Activated naive CD8-positive, alpha-beta T cell treated with anti-CD3 and anti-CD28 coated beads, Interleukin-2, amount 50 U/mL, for 16 hours (primary cell): ENCODE measurements at regions not wholly inside any gene's neighbourhood (a gene's known extent, or its start where the extent isn't known, plus 50 kb on each side); places are given as distances from the start of the nearest gene placed in this dataset.

Experiments used
- DNase-seq: peaks from one replicate; pipeline ENCODE4 v3.0.0-alpha.2; 2020; ENCODE audit warnings: low read depth, low spot score

GRCh38 chr12:68102731-68103130 lies 56.8 kb downstream of the IFNG start:
- no peak for DNase-seq

GRCh38 chr12:68102163-68102562 lies 57.4 kb downstream of the IFNG start:
- DNase-seq, result no peak

DNA sequence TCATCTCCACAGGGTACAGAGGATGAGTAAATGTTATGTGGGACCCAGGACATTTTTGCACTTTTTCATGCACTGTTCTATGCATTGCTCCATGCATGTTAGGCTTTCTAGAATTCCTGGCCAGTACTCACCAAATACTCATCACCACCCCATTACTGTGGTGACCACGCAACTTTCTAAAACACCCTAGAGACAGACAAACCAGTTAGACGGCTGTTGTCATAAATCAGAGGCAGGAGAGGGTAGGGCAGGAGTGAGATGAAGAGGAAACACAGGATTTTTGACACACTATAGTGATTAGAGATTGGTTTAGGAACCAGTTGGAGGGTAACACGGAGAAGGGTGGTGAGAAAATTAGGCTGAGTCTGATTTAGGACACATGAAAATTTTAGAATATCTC lies 59.3 kb downstream of the IFNG start:
- no peak for DNase-seq

DNA sequence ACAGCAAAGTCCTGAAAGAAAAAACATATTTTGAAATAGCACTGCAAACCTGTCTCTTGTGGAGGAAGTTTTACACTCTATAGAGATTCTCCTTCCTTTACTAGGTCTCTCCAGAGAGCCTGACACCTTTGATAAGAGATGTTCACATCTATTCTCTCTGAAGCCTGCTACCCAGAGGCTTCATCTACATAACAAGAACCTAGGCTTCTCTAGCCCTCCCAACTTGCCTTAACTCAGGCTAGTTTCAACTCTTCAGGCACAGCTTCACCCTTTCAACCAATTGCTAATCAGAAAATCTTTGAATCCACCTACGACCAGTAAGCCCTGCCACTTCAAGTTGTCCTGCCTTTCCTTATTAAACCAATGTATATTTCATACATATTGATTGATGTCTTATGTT lies 60.6 kb downstream of the IFNG start:
- no peak for DNase-seq

DNA sequence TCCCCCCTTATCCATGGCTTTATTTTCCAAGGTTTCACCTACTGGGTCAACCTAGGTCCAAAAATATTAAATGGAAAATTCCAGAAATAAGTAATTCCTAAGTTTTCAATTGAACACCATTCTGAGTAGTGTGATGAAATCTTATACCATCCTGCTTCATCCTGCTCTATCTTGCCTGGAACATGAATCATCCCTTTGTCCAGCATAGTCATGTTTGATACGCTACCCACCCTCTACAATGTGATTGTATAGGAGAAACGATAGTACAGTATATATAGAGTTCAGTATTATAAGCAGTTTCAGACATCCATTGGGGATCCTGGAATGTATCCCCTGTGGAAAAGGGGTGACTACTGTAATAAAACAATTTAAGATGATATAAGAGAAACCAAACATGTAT lies 62.2 kb downstream of the IFNG start:
- DNase-seq, result no peak

- DNase-seq, result no peak
These were observed 64.7 kb downstream of the IFNG start for GRCh38 chr12:68094645-68095395.

DNA sequence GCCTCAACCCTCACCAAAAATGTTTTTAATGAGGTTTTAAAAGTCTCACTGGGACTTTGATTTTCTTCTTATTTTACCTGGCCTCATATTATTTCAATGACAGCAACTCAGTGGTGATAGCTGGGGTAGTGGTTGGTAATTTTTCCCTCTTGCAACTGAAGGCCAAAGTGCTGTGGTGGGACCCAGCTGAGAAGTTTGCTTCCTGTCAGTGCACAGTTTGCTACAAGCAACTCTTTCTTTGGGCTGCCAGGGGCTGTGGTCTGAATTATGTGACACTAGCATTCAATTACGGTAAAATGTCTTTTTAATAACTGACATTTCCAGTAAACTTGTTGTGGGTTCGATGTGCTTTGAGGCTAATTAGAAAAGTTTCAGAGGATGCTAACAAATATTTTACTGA lies 65.3 kb downstream of the IFNG start:
- no peak for DNase-seq

DNA sequence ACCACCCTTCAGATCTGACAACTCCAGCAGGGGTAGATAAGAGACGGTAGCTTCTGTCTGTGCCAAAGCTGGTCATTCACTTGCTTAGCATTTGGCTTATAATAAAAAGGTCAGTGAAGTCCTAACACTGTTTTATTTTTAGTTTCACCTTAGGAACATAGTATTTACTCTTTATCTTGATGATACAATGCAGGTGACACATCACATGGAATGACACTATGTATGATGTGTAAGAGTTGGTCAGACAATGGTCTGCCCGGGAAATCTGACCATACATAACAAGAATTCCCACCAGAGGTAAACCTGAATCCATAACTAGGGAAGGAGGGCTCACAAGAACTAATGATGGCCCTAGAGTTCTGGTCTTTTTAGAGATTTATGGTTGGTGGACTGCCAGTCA lies 66.6 kb downstream of the IFNG start:
- no peak for DNase-seq

GRCh38 chr12:68089101-68089500 lies 70.4 kb downstream of the IFNG start:
- no peak for DNase-seq

DNA sequence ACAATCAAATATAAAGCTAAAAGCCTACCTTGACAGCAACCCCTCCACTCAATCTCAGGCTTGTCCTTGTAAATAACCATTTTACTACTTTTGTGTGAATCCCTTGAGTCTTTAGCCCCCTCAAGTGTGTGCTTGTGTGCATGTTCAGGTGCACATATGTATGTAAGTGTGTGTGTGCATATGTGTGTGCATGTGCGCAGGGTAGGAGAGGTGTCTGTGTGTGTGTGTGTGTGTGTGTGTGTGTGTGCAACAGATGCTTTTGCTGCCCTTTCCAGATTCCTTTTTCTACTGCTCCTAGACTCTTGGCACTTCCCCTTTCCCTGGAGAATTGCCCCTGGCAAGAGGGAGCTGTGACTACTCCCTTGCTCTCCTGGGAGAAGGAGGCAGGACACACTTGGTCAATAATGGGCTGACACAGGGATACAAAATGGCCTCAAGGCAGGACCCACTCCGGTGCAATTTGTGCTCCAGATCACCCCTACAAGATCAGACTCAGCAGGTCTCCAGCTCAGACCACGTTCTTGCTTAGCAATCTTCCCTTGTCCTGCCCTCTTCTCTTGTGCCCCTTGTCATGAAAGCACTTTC lies 73.4 kb downstream of the IFNG start:
- DNase-seq, result no peak

DNA sequence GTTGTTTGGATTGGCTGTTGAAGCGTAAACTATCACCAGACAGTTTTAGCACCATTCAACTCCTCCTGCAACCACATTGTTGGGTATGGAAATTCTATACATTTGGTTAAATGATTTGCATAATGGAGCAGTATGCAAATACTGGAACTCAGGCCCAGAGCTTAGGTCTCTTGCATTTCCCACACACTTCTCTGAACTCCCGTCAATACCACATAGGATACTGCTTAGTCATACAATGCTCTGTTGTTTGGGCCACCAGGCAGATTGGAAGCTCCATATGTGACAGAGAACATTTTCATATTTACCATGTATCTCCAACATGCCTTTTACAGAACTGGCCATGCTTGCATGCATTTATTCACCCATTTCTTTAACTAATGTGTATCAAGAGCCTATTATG lies 78.0 kb downstream of the IFNG start:
- no peak for DNase-seq

DNA sequence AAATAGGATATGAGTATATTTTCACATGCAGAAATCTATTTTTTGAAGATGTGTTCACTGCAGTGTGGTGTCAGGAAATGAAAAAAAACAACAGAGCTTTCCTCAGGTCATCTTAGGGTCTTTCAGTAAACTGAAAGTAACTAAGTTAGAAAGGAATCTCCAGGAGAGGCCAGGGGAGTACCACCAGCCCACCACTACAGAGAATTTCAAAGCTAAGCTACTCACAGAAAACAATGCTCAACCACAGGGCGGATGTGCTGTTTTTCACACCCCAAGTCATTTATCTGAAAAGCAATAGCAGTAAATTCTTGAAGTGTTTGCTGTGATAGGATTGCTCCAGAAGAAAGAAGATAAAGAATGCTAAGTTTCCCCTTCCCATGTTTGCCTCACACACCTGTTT lies 79.0 kb downstream of the IFNG start:
- DNase-seq, result peak; percentile 3

GRCh38 chr12:68078737-68079136 lies 80.8 kb downstream of the IFNG start:
- DNase-seq, result no peak

GRCh38 chr12:68075416-68075815 lies 84.1 kb downstream of the IFNG start:
- no peak for DNase-seq

GRCh38 chr12:68074306-68075027 lies 85.1 kb downstream of the IFNG start:
- DNase-seq, result no peak

DNA sequence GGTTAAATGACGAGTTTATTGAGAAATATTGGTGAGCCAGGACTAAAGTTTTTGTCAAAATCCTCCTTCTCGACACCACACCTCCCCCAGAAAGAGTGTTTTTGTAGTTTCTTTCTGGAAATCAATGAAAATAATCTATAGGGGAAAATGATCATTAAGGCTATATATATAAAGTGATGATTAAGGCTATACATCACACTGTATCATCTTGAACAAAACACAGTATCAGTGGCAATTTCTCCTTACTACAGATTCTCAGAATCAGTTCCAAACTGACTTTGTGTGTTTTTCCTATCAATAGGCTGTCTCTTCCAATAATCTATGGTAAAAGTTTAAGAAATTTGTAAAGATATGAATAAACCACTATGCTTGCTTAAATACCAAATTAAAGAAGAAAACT lies 81.7 kb downstream of the IFNG-AS1 start:
- no peak for DNase-seq
